ENCODE measurements at regions not wholly inside any gene's neighbourhood (a gene's known extent, or its start where the extent isn't known, plus 50 kb on each side); places are given as distances from the start of the nearest gene placed in this dataset.

- ChIA-PET POLR2A (no interaction called here), CTCF (no interaction called here)
- no peak for DNase-seq (ENCODE audit: extremely low spot score)
- no peak for TF ChIP-seq ZNF384 (IDR thresholded peaks at IDR 0.05)
- TF ChIP-seq SP1 (IDR thresholded peaks at IDR 0.05), result no peak
- TF ChIP-seq, protein P1, sequence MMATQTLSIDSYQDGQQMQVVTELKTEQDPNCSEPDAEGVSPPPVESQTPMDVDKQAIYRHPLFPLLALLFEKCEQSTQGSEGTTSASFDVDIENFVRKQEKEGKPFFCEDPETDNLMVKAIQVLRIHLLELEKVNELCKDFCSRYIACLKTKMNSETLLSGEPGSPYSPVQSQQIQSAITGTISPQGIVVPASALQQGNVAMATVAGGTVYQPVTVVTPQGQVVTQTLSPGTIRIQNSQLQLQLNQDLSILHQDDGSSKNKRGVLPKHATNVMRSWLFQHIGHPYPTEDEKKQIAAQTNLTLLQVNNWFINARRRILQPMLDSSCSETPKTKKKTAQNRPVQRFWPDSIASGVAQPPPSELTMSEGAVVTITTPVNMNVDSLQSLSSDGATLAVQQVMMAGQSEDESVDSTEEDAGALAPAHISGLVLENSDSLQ (IDR thresholded peaks at IDR 0.05), result no peak
- no peak for TF ChIP-seq FOXK2 (IDR thresholded peaks at IDR 0.05)
- no peak for TF ChIP-seq L3MBTL2 (conservative IDR thresholded peaks at IDR 0.05)
- TF ChIP-seq TARDBP (IDR thresholded peaks at IDR 0.05), result no peak
- TF ChIP-seq SUZ12 (IDR thresholded peaks at IDR 0.05), result no peak
- no peak for TF ChIP-seq NFRKB (IDR thresholded peaks at IDR 0.05)
- no peak for TF ChIP-seq LEF1 (IDR thresholded peaks at IDR 0.05; ENCODE audit: borderline replicate concordance)
- no peak for TF ChIP-seq BHLHE40 (IDR thresholded peaks at IDR 0.05; ENCODE audit: borderline replicate concordance)
- no peak for TF ChIP-seq FOXA1 (IDR thresholded peaks at IDR 0.05)
- no peak for TF ChIP-seq ELF4 (IDR thresholded peaks at IDR 0.05)
Observed at GRCh38 chr18:62629031-62629430, 86.3 kb upstream of the PHLPP1 start.

GRCh38 chr18:62631173-62631572 lies 84.2 kb upstream of the PHLPP1 start:
- ChIA-PET CTCF (no interaction called here), POLR2A (no interaction called here)
- no peak for DNase-seq (ENCODE audit: extremely low spot score)
- no peak for TF ChIP-seq SUZ12 (IDR thresholded peaks at IDR 0.05)
- no peak for TF ChIP-seq NFRKB (IDR thresholded peaks at IDR 0.05)
- no peak for TF ChIP-seq SP1 (IDR thresholded peaks at IDR 0.05)
- no peak for TF ChIP-seq ELF4 (IDR thresholded peaks at IDR 0.05)
- TF ChIP-seq TARDBP (IDR thresholded peaks at IDR 0.05), result no peak
- no peak for TF ChIP-seq FOXK2 (IDR thresholded peaks at IDR 0.05)
- no peak for TF ChIP-seq CTBP1 (IDR thresholded peaks at IDR 0.05; ENCODE audit: borderline replicate concordance)
- TF ChIP-seq ARNT (IDR thresholded peaks at IDR 0.05), result no peak
- TF ChIP-seq BHLHE40 (IDR thresholded peaks at IDR 0.05; ENCODE audit: borderline replicate concordance), result no peak
- TF ChIP-seq FOXM1 (IDR thresholded peaks at IDR 0.05; ENCODE audit: borderline replicate concordance), result no peak
- no peak for TF ChIP-seq LEF1 (IDR thresholded peaks at IDR 0.05; ENCODE audit: borderline replicate concordance)
- TF ChIP-seq HDGF (IDR thresholded peaks at IDR 0.05; ENCODE audit: borderline replicate concordance), result no peak
- TF ChIP-seq, protein P1 (IDR thresholded peaks at IDR 0.05), result no peak
- no peak for TF ChIP-seq ZNF384 (IDR thresholded peaks at IDR 0.05)
- TF ChIP-seq FOXA1 (IDR thresholded peaks at IDR 0.05), result no peak
- TF ChIP-seq L3MBTL2 (conservative IDR thresholded peaks at IDR 0.05), result no peak

- POLR2A ChIA-PET, result no interaction called here
- no peak for DNase-seq (ENCODE audit: extremely low spot score)
- TF ChIP-seq FOXA1 (IDR thresholded peaks at IDR 0.05), result no peak
- TF ChIP-seq FOXM1 (IDR thresholded peaks at IDR 0.05; ENCODE audit: borderline replicate concordance), result no peak
- no peak for TF ChIP-seq TARDBP (IDR thresholded peaks at IDR 0.05)
- TF ChIP-seq L3MBTL2 (conservative IDR thresholded peaks at IDR 0.05), result no peak
- TF ChIP-seq ELF4 (IDR thresholded peaks at IDR 0.05), result no peak
- no peak for TF ChIP-seq ARNT (IDR thresholded peaks at IDR 0.05)
- no peak for TF ChIP-seq SP1 (IDR thresholded peaks at IDR 0.05)
- TF ChIP-seq ZNF384 (IDR thresholded peaks at IDR 0.05), result no peak
- no peak for TF ChIP-seq NFRKB (IDR thresholded peaks at IDR 0.05)
- no peak for TF ChIP-seq CTBP1 (IDR thresholded peaks at IDR 0.05; ENCODE audit: borderline replicate concordance)
- no peak for TF ChIP-seq HDGF (IDR thresholded peaks at IDR 0.05; ENCODE audit: borderline replicate concordance)
- no peak for TF ChIP-seq FOXK2 (IDR thresholded peaks at IDR 0.05)
- CTCF ChIA-PET, result no interaction called here
Observed at GRCh38 chr18:62632788-62633455, 82.4 kb upstream of the PHLPP1 start.

GRCh38 chr18:62634458-62634857 lies 80.9 kb upstream of the PHLPP1 start:
- ChIA-PET CTCF (no interaction called here), POLR2A (no interaction called here)
- no peak for TF ChIP-seq SP1 (IDR thresholded peaks at IDR 0.05)
- TF ChIP-seq ELF4 (IDR thresholded peaks at IDR 0.05), result no peak
- TF ChIP-seq ZNF384 (IDR thresholded peaks at IDR 0.05), result no peak
- no peak for TF ChIP-seq LEF1 (IDR thresholded peaks at IDR 0.05; ENCODE audit: borderline replicate concordance)
- no peak for TF ChIP-seq BHLHE40 (IDR thresholded peaks at IDR 0.05; ENCODE audit: borderline replicate concordance)
- TF ChIP-seq, protein P1 (IDR thresholded peaks at IDR 0.05), result no peak
- no peak for TF ChIP-seq ARNT (IDR thresholded peaks at IDR 0.05)
- no peak for TF ChIP-seq FOXK2 (IDR thresholded peaks at IDR 0.05)
- DNase-seq (ENCODE audit: extremely low spot score), result no peak

DNA sequence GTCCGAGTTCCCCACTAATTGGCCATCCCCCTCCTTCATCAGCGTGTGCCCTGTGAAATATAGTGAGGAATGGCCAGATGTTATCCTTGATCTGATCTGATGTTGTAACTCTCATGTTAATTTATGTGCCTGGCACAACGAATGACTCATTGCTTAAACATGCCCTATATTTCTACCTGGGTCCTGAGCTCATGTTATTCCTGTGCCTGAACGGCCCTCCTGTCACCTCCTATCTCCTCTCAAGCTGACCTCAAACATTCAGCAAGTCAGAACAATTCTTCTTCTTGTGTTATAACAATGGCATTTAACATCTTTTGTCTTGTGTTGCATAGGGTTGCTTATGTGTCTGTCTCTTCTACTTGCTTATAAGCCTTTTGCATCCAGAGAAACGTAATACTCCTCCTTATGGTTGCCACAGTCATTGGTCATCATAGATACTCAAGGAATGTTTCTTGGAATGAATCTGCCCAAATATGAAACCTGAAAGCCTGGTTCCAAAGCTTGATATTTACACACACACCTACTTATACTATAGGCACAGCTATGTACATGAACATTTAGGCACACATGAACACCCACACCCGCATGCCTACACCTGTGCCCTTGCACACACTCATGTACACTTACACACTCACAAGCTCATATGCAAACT lies 80.2 kb upstream of the PHLPP1 start:
- ChIA-PET POLR2A (no interaction called here), CTCF (no interaction called here)
- DNase-seq (ENCODE audit: extremely low spot score), result no peak
- TF ChIP-seq SP1 (IDR thresholded peaks at IDR 0.05), result no peak
- no peak for TF ChIP-seq TARDBP (IDR thresholded peaks at IDR 0.05)
- no peak for TF ChIP-seq FOXA1 (IDR thresholded peaks at IDR 0.05)
- no peak for TF ChIP-seq L3MBTL2 (conservative IDR thresholded peaks at IDR 0.05)
- TF ChIP-seq ELF4 (IDR thresholded peaks at IDR 0.05), result no peak
- TF ChIP-seq CTBP1 (IDR thresholded peaks at IDR 0.05; ENCODE audit: borderline replicate concordance), result no peak

DNA sequence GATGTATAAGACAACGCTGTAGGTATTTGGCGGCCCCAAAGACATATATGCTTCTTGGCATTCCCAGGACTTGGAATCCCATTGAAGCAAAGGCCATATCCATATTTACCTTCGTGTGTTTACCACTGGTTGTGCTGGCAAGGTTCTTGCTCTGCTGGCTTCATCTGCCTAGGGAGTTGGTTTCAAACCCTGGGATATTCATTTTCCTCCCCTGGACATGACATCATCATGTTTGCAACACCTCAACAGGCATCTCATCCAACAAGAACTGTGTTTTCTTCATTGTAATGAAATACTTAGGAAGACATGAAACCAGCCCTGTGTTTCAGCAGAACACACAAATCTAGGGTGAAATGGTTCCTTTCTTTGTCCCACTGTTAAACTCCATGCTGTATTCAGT lies 77.9 kb upstream of the PHLPP1 start:
- ChIA-PET POLR2A (no interaction called here), CTCF (interaction anchor here (1.0 kb wide), 1 partner anchor 345 kb away, joined by 3 read pairs; no protein-coding TSS in a partner anchor)
- TF ChIP-seq CTBP1 (IDR thresholded peaks at IDR 0.05; ENCODE audit: borderline replicate concordance) (no peak), ARNT (IDR thresholded peaks at IDR 0.05) (no peak), BHLHE40 (IDR thresholded peaks at IDR 0.05; ENCODE audit: borderline replicate concordance) (no peak), TARDBP (IDR thresholded peaks at IDR 0.05) (no peak), ZNF384 (IDR thresholded peaks at IDR 0.05) (no peak), L3MBTL2 (conservative IDR thresholded peaks at IDR 0.05) (no peak), NFRKB (IDR thresholded peaks at IDR 0.05) (no peak), ELF4 (IDR thresholded peaks at IDR 0.05) (no peak), FOXM1 (IDR thresholded peaks at IDR 0.05; ENCODE audit: borderline replicate concordance) (no peak), FOXA1 (IDR thresholded peaks at IDR 0.05) (no peak), HDGF (IDR thresholded peaks at IDR 0.05; ENCODE audit: borderline replicate concordance) (no peak), SP1 (IDR thresholded peaks at IDR 0.05) (no peak), FOXK2 (IDR thresholded peaks at IDR 0.05) (no peak), LEF1 (IDR thresholded peaks at IDR 0.05; ENCODE audit: borderline replicate concordance) (no peak), SUZ12 (IDR thresholded peaks at IDR 0.05) (no peak)
- TF ChIP-seq, protein P1 (IDR thresholded peaks at IDR 0.05), result no peak
- no peak for DNase-seq (ENCODE audit: extremely low spot score)
